Small intestine (tissue), 7 donors: ENCODE measurements at regions not wholly inside any gene's neighbourhood (a gene's known extent, or its start where the extent isn't known, plus 50 kb on each side); places are given as distances from the start of the nearest gene placed in this dataset.
"Not testable (repeated sequence)": the region's sequence is repeated elsewhere in the genome, so short reads cannot be mapped to it uniquely, and the experiment has no call there.

Experiments
- DNase-seq, 2 donors: peaks; one replicate each; pipeline versions ENCODE4 v3.0.0 to v3.0.0-alpha.2; 2013
- FAIRE-seq: peaks from 2 replicates; lab custom pipeline; 2012; peaks lifted over from hg19 to GRCh38; lab: Jason Lieb, UNC
- H3K27ac ChIP-seq, 3 donors: one replicate each; pipeline ENCODE4 v1.5.1; 2013; ENCODE audit warnings: low read length in 2 of 3, mild to moderate bottlenecking in 2 of 3, control low read depth in 1 of 3, inconsistent platforms in 1 of 3, low read depth in 1 of 3, moderate library complexity in 1 of 3
- H3K27me3 ChIP-seq, 3 donors: one replicate each; pipeline ENCODE4 v1.6.1; 2013; ENCODE audit warnings: low read length in 3 of 3, inconsistent platforms in 1 of 3; ENCODE audit not compliant: control insufficient read depth in 3 of 3, insufficient read depth in 3 of 3
- H3K36me3 ChIP-seq, 3 donors: one replicate each; pipeline ENCODE4 v1.6.1; 2013; ENCODE audit warnings: low read length in 3 of 3, inconsistent platforms in 1 of 3, low read depth in 1 of 3, mild to moderate bottlenecking in 1 of 3, moderate library complexity in 1 of 3; ENCODE audit not compliant: control insufficient read depth in 3 of 3, insufficient read depth in 2 of 3
- H3K4me1 ChIP-seq, 3 donors: one replicate each; pipeline ENCODE4 v1.6.1; 2013; ENCODE audit warnings: low read length in 2 of 3, inconsistent platforms in 1 of 3, low read depth in 1 of 3, mild to moderate bottlenecking in 1 of 3, moderate library complexity in 1 of 3; ENCODE audit not compliant: control insufficient read depth in 3 of 3, insufficient read depth in 2 of 3
- H3K4me3 ChIP-seq, 3 donors: one replicate each; pipeline ENCODE4 v1.5.1; 2013; ENCODE audit warnings: low read length in 3 of 3, control low read depth in 1 of 3, inconsistent platforms in 1 of 3, low read depth in 1 of 3, mild to moderate bottlenecking in 1 of 3, moderate library complexity in 1 of 3
- H3K9me3 ChIP-seq, 2 donors: one replicate each; pipeline ENCODE4 v1.6.1; 2013; ENCODE audit warnings: low read depth in 1 of 2, low read length in 1 of 2; ENCODE audit not compliant: control insufficient read depth in 2 of 2, insufficient read depth in 1 of 2
- WGBS, 3 donors: extraction: QIAGEN DNeasy Blood & Tissue Kit; methylation state at CpG; one replicate each; pipeline ENCODE4 v1.1.7; 2013; 5-methylcytosine and 5-hydroxymethylcytosine counted together
- donor health status: healthy with polysubstance abuse.
- donor health status: control.
- donor health status: control.
- donor health status: Bipolar disorder and iron deficiency.
- donor health status: healthy.

GRCh38 chr17:49898366-49899190 lies 50.7 kb upstream of the TAC4 start:
- Histone ChIP-seq H3K27ac (no peak overlapping the region), H3K4me1 (peaks cover 0 to 3% (median 0%) of the 10 kb centered on the region in 3 donors), H3K4me3 (no peak overlapping the region), H3K27me3 (peaks cover 0 to 35% (median 23%) of the 10 kb centered on the region in 3 donors), H3K36me3 (no peaks in the 10 kb centered on the region), H3K9me3 (no peaks in the 10 kb centered on the region)
- FAIRE-seq (no peak), DNase-seq (no peak)
- 78 to 80% (median 80%) methylated on average over 9 of the region's 9 CpGs for WGBS, 3 donors

GRCh38 chr17:49899191-49899485 lies 51.3 kb upstream of the TAC4 start:
- H3K27me3 ChIP-seq, result peaks cover 0 to 37% (median 22%) of the 10 kb centered on the region in 3 donors
- H3K4me1 ChIP-seq, result peaks cover 0 to 3% (median 0%) of the 10 kb centered on the region in 3 donors
- FAIRE-seq (no peak), DNase-seq (peak; percentile 16 to 49)
- WGBS, 3 donors, result 21 to 64% (median 40%) methylated on average over 2 of the region's 2 CpGs
- no peaks in the 10 kb centered on the region for H3K36me3 ChIP-seq
- no peak overlapping the region for H3K4me3 ChIP-seq
- H3K27ac ChIP-seq, result no peak overlapping the region
- no peaks in the 10 kb centered on the region for H3K9me3 ChIP-seq

GRCh38 chr17:49899588-49899987 lies 51.7 kb upstream of the TAC4 start:
- H3K36me3 ChIP-seq, result no peaks in the 10 kb centered on the region
- peaks cover 0 to 3% (median 0%) of the 10 kb centered on the region in 3 donors for H3K4me1 ChIP-seq
- 0 to 80% (median 43%) methylated on average over 1 of the region's 1 CpG for WGBS, 3 donors
- DNase-seq (no peak), FAIRE-seq (no peak)
- H3K4me3 ChIP-seq, result no peak overlapping the region
- H3K9me3 ChIP-seq, result no peaks in the 10 kb centered on the region
- H3K27ac ChIP-seq, result no peak overlapping the region
- peaks cover 0 to 42% (median 26%) of the 10 kb centered on the region in 3 donors for H3K27me3 ChIP-seq

GRCh38 chr17:49900801-49901200 lies 52.9 kb upstream of the TAC4 start:
- WGBS, 3 donors, result 81 to 91% (median 85%) methylated on average over 5 of the region's 5 CpGs
- peaks cover 0 to 54% (median 36%) of the 10 kb centered on the region in 3 donors for H3K27me3 ChIP-seq
- not testable (repeated sequence) for H3K9me3 ChIP-seq, FAIRE-seq, H3K4me1 ChIP-seq, H3K4me3 ChIP-seq, DNase-seq, H3K36me3 ChIP-seq, H3K27ac ChIP-seq

- DNase-seq (peak in 1 of 2 donors; percentile 45), FAIRE-seq (no peak)
- Histone ChIP-seq H3K4me3 (no peak overlapping the region), H3K27ac (no peak overlapping the region), H3K36me3 (no peaks in the 10 kb centered on the region), H3K27me3 (peaks cover 0 to 60% (median 38%) of the 10 kb centered on the region in 3 donors), H3K4me1 (peaks cover 0 to 3% (median 0%) of the 10 kb centered on the region in 3 donors), H3K9me3 (no peaks in the 10 kb centered on the region)
- 3 to 7% (median 4%) methylated on average over 43 to 47 of the region's 47 CpGs for WGBS, 3 donors
Measured at GRCh38 chr17:49901460-49902331, 53.8 kb upstream of the TAC4 start.

- 25 to 39% (median 33%) methylated on average over 5 of the region's 5 CpGs for WGBS, 3 donors
- peaks cover 0 to 3% (median 0%) of the 10 kb centered on the region in 3 donors for H3K4me1 ChIP-seq
- H3K36me3 ChIP-seq, result no peaks in the 10 kb centered on the region
- no peak for FAIRE-seq
- peaks cover 0 to 78% (median 48%) of the 10 kb centered on the region in 3 donors for H3K27me3 ChIP-seq
- DNase-seq, result no peak
- H3K4me3 ChIP-seq, result no peak overlapping the region
- H3K9me3 ChIP-seq, result no peaks in the 10 kb centered on the region
- no peak overlapping the region for H3K27ac ChIP-seq
Measured at GRCh38 chr17:49903523-49903922, 55.7 kb upstream of the TAC4 start.

GRCh38 chr17:49904893-49905292 lies 57.0 kb upstream of the TAC4 start:
- FAIRE-seq (no peak), DNase-seq (no peak)
- 69 to 78% (median 74%) methylated on average over 9 of the region's 9 CpGs for WGBS, 3 donors
- Histone ChIP-seq H3K36me3 (no peaks in the 10 kb centered on the region), H3K9me3 (no peaks in the 10 kb centered on the region), H3K4me3 (no peak overlapping the region), H3K27ac (no peak overlapping the region), H3K27me3 (peaks cover 1 to 85% (median 62%) of the 10 kb centered on the region in 3 donors), H3K4me1 (peaks cover 0 to 3% (median 0%) of the 10 kb centered on the region in 3 donors)

- no peak overlapping the region for H3K4me3 ChIP-seq
- no peaks in the 10 kb centered on the region for H3K9me3 ChIP-seq
- H3K27ac ChIP-seq, result no peak overlapping the region
- H3K27me3 ChIP-seq, result peaks cover 3 to 95% (median 70%) of the 10 kb centered on the region in 3 donors
- WGBS, 3 donors, result 30 to 64% (median 41%) methylated on average over 10 of the region's 10 CpGs
- H3K36me3 ChIP-seq, result no peaks in the 10 kb centered on the region
- FAIRE-seq (no peak), DNase-seq (no peak)
- peaks cover 0 to 15% (median 0%) of the 10 kb centered on the region in 3 donors for H3K4me1 ChIP-seq
Measured at GRCh38 chr17:49906531-49907136, 58.8 kb upstream of the TAC4 start.
